ENCODE measurements at regions not wholly inside any gene's neighbourhood (a gene's known extent, or its start where the extent isn't known, plus 50 kb on each side); places are given as distances from the start of the nearest gene placed in this dataset.

- no peak for TF ChIP-seq EP300 (IDR thresholded peaks at IDR 0.05)
- TF ChIP-seq, protein P1, sequence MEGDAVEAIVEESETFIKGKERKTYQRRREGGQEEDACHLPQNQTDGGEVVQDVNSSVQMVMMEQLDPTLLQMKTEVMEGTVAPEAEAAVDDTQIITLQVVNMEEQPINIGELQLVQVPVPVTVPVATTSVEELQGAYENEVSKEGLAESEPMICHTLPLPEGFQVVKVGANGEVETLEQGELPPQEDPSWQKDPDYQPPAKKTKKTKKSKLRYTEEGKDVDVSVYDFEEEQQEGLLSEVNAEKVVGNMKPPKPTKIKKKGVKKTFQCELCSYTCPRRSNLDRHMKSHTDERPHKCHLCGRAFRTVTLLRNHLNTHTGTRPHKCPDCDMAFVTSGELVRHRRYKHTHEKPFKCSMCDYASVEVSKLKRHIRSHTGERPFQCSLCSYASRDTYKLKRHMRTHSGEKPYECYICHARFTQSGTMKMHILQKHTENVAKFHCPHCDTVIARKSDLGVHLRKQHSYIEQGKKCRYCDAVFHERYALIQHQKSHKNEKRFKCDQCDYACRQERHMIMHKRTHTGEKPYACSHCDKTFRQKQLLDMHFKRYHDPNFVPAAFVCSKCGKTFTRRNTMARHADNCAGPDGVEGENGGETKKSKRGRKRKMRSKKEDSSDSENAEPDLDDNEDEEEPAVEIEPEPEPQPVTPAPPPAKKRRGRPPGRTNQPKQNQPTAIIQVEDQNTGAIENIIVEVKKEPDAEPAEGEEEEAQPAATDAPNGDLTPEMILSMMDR (IDR thresholded peaks at IDR 0.05) = no peak
- no peak for TF ChIP-seq POLR2A (IDR thresholded peaks at IDR 0.05)
- TF ChIP-seq POLR2AphosphoS5 (IDR thresholded peaks at IDR 0.05) = no peak
Observed at GRCh38 chr1:90200646-90201205, 205.8 kb downstream of the ZNF326 start.

Measured in gastroesophageal sphincter (tissue), 3 donors.